ENCODE measurements at regions not wholly inside any gene's neighbourhood (a gene's known extent, or its start where the extent isn't known, plus 50 kb on each side); places are given as distances from the start of the nearest gene placed in this dataset.

DNA sequence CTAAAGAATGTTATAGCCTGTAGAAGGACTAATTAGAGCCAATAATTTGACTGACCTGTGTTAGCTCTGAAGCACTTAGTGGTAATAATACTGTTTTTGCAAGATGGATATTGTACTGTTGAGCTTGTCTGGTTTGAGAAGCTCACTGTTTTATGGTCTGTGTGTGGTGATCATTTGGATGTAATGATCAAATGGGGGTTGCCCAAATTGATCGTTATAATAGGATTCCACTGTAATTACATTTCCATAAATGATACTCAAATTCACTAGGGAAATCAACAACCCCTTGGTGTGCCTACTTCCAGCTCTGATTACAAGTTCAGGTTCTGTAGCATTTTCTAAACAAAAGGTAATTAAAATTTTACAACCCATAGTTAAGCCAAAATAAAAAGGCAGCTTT is 971.4 kb downstream of the TTLL7 start:
- no peak for TF ChIP-seq TAF1 (IDR thresholded peaks at IDR 0.05; ENCODE audit: borderline replicate concordance, insufficient read depth, low read length)
- TF ChIP-seq SIN3A (IDR thresholded peaks at IDR 0.05; ENCODE audit: borderline replicate concordance, insufficient read depth, low read length), result no peak

DNA sequence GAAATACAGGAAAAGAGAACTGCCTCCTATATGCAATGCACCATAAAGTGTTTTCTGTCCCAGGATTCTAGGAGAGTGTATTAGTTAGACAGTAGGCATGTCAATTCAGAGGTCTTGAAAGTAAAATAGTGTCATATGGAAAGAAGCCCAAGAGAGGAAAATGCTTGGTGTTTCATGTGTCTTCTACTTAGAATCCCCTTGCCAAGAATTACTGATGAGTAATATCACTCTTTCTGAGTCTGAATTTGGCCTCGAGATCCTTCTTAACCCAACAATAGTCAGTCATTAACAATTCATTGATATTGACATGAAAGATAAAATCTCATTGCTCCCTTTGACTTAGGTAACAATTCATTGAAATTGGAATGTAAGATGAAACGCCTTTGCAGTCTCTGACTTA is 972.2 kb downstream of the TTLL7 start:
- TF ChIP-seq FOXP2 (optimal IDR thresholded peaks at IDR 0.05; ENCODE audit: borderline replicate concordance, extremely low read depth, extremely low read length, insufficient read depth), result no peak
- no peak for TF ChIP-seq SIN3A (IDR thresholded peaks at IDR 0.05; ENCODE audit: borderline replicate concordance, insufficient read depth, low read length)
- TF ChIP-seq POLR2AphosphoS5 (IDR thresholded peaks at IDR 0.05; ENCODE audit: low read depth, low read length), result no peak
- no peak for TF ChIP-seq TAF1 (IDR thresholded peaks at IDR 0.05; ENCODE audit: borderline replicate concordance, insufficient read depth, low read length)
- TF ChIP-seq, protein P1, sequence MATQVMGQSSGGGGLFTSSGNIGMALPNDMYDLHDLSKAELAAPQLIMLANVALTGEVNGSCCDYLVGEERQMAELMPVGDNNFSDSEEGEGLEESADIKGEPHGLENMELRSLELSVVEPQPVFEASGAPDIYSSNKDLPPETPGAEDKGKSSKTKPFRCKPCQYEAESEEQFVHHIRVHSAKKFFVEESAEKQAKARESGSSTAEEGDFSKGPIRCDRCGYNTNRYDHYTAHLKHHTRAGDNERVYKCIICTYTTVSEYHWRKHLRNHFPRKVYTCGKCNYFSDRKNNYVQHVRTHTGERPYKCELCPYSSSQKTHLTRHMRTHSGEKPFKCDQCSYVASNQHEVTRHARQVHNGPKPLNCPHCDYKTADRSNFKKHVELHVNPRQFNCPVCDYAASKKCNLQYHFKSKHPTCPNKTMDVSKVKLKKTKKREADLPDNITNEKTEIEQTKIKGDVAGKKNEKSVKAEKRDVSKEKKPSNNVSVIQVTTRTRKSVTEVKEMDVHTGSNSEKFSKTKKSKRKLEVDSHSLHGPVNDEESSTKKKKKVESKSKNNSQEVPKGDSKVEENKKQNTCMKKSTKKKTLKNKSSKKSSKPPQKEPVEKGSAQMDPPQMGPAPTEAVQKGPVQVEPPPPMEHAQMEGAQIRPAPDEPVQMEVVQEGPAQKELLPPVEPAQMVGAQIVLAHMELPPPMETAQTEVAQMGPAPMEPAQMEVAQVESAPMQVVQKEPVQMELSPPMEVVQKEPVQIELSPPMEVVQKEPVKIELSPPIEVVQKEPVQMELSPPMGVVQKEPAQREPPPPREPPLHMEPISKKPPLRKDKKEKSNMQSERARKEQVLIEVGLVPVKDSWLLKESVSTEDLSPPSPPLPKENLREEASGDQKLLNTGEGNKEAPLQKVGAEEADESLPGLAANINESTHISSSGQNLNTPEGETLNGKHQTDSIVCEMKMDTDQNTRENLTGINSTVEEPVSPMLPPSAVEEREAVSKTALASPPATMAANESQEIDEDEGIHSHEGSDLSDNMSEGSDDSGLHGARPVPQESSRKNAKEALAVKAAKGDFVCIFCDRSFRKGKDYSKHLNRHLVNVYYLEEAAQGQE (IDR thresholded peaks at IDR 0.05; ENCODE audit: insufficient read depth in 1 of 2, low read depth in 2 of 2, low read length in 2 of 2), result no peak

DNA sequence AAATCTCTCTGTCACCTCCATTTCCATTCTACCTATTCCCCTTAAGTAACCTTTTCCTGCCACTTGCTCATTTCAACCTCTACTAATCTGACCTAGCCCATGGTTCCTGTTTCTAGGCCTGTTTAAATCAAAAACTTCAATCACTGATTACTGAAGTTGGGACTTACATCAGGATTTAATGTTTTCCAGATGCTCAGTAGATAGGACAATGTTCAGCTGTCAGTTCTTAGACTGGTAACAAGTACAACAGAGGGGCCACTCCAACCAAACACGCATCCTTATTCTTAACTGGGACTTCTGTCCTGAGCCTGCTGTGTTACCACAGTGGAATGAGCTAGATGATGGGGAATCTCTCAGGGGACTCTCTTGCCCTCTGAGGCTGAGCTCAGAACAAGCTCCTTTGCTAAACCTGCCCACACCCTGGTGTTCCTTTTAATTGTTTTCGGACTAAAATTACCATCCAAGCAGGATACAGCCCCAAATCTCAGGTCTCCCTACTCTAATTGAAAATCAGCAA is 974.6 kb downstream of the TTLL7 start:
- no peak for TF ChIP-seq TAF1 (IDR thresholded peaks at IDR 0.05; ENCODE audit: borderline replicate concordance, insufficient read depth, low read length)
- TF ChIP-seq POLR2AphosphoS5 (IDR thresholded peaks at IDR 0.05; ENCODE audit: low read depth, low read length), result no peak

DNA sequence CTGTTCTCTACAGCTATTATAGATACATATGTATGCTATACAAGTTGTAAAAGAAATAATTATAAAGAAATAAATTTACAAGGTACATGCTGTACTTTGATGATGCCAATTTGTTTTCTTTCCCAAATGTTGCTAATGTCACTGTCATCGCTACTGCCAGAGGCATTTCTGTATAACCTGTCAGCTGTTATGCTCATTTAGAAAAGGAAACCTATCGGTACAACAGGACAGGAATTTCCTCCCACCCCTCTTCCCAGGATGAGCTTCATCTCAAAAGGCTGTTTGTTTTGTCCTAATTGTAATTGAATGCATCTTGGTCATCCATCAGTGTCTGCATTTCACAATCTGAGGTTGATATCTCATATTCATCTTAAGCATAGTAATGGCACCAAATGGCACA is 975.7 kb downstream of the TTLL7 start:
- TF ChIP-seq FOXP2 (optimal IDR thresholded peaks at IDR 0.05; ENCODE audit: borderline replicate concordance, extremely low read depth, extremely low read length, insufficient read depth), result no peak

DNA sequence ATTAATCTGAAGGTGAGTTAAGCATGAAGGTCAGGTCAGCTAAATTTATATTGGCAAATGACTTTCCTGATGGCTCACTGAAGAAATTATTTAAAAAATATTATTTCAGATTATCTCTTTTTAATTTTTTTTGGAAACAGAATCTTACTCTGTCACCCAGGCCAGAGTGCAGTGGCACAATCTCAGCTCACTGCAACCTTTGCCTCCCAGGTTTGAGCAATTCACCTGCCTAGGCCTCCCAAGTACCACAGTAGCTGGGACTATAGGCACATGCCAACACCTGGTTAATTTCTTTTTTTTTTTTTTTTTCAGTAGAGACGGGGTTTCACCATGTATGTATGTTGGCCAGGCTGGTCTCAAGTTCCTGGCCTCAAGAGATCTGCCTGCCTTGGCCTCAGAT is 976.7 kb downstream of the TTLL7 start:
- TF ChIP-seq, protein P1 (IDR thresholded peaks at IDR 0.05; ENCODE audit: insufficient read depth in 1 of 2, low read depth in 2 of 2, low read length in 2 of 2), result no peak
- TF ChIP-seq SIN3A (IDR thresholded peaks at IDR 0.05; ENCODE audit: borderline replicate concordance, insufficient read depth, low read length) (no peak), POLR2AphosphoS5 (IDR thresholded peaks at IDR 0.05; ENCODE audit: low read depth, low read length) (no peak), FOXP2 (optimal IDR thresholded peaks at IDR 0.05; ENCODE audit: borderline replicate concordance, extremely low read depth, extremely low read length, insufficient read depth) (no peak)

DNA sequence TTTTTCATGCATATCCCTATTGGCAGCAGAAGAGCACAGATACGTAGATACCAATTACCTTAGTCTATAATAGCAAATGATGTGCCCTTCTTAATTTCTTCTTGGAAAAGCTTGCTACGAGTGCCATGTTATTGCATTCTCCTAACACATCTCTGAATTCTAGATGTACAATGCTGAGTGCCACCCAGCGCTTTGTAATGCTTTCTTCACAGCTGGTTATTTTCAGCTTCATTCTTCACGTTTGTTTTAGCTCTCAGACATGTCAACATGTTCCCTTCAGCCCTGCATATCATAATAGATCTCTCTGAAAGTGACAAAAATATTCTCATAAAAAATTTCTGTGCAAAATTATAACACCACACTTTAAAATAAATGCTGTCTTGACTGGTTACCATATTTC is 981.2 kb downstream of the TTLL7 start:
- TF ChIP-seq, protein P1 (IDR thresholded peaks at IDR 0.05; ENCODE audit: insufficient read depth in 1 of 2, low read depth in 2 of 2, low read length in 2 of 2), result no peak
- TF ChIP-seq TAF1 (IDR thresholded peaks at IDR 0.05; ENCODE audit: borderline replicate concordance, insufficient read depth, low read length) (no peak), POLR2AphosphoS5 (IDR thresholded peaks at IDR 0.05; ENCODE audit: low read depth, low read length) (no peak), SIN3A (IDR thresholded peaks at IDR 0.05; ENCODE audit: borderline replicate concordance, insufficient read depth, low read length) (no peak), FOXP2 (optimal IDR thresholded peaks at IDR 0.05; ENCODE audit: borderline replicate concordance, extremely low read depth, extremely low read length, insufficient read depth) (no peak)

DNA sequence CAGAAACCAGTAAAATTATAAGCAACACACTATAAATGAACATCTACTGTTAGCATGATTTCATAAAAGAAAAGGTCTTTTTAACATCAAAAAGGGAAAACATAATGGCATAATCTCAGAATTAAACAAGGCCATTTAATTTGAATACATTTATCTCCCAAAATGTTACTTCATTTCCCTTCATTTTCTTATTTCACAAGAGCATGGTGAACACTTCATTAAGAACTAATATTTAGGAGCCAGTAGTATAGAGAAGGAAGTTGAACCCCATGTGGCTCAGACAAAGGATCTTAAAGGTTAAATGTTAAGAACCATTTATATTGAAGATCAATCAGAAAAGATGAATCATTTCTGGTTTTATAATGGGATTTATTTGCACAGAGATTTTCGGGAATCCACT is 981.7 kb downstream of the TTLL7 start:
- TF ChIP-seq FOXP2 (optimal IDR thresholded peaks at IDR 0.05; ENCODE audit: borderline replicate concordance, extremely low read depth, extremely low read length, insufficient read depth) (no peak), TAF1 (IDR thresholded peaks at IDR 0.05; ENCODE audit: borderline replicate concordance, insufficient read depth, low read length) (no peak), POLR2AphosphoS5 (IDR thresholded peaks at IDR 0.05; ENCODE audit: low read depth, low read length) (no peak), SIN3A (IDR thresholded peaks at IDR 0.05; ENCODE audit: borderline replicate concordance, insufficient read depth, low read length) (no peak)
- TF ChIP-seq, protein P1 (IDR thresholded peaks at IDR 0.05; ENCODE audit: insufficient read depth in 1 of 2, low read depth in 2 of 2, low read length in 2 of 2), result no peak
